GM12875 (cell line): ENCODE measurements at regions not wholly inside any gene's neighbourhood (a gene's known extent, or its start where the extent isn't known, plus 50 kb on each side); places are given as distances from the start of the nearest gene placed in this dataset.

Experiments
- H3K4me3 ChIP-seq: one replicate; pipeline ENCODE4 v1.5.1; 2011; ENCODE audit warnings: low read depth, low read length, control low read depth
- CTCF ChIP-seq: IDR thresholded peaks from 2 replicates; pipeline ENCODE4 v1.5.1; 2011; ENCODE audit warnings: low read depth, mild to moderate bottlenecking, control low read depth, inconsistent platforms, low read length, moderate library complexity, borderline replicate concordance; ENCODE audit not compliant: insufficient read depth

- no peak for TF ChIP-seq CTCF
- no peak overlapping the region for H3K4me3 ChIP-seq
These were observed 421.2 kb downstream of the GASK1B start for GRCh38 chr4:157751631-157752030.

- no peak for TF ChIP-seq CTCF
- no peak overlapping the region for H3K4me3 ChIP-seq
These were observed 431.2 kb downstream of the GASK1B start for GRCh38 chr4:157741642-157742041.

- TF ChIP-seq CTCF, result no peak
These were observed 433.6 kb downstream of the GASK1B start for GRCh38 chr4:157739242-157739641.

GRCh38 chr4:157728215-157728614 lies 444.6 kb downstream of the GASK1B start:
- H3K4me3 ChIP-seq, result no peak overlapping the region
- TF ChIP-seq CTCF, result no peak

More at GRCh38 chr4:157739242-157739641, 433.6 kb downstream of the GASK1B start:
- no peak overlapping the region for H3K4me3 ChIP-seq

GRCh38 chr4:157727163-157727562 lies 445.7 kb downstream of the GASK1B start:
- no peak for TF ChIP-seq CTCF
- H3K4me3 ChIP-seq, result no peak overlapping the region

- TF ChIP-seq CTCF, result no peak
- no peak overlapping the region for H3K4me3 ChIP-seq
These were observed 450.7 kb downstream of the GASK1B start for GRCh38 chr4:157722146-157722545.

GRCh38 chr4:157713342-157713741 lies 459.5 kb downstream of the GASK1B start:
- H3K4me3 ChIP-seq, result no peak overlapping the region
- no peak for TF ChIP-seq CTCF
